DMS53 treated with DMSO at 0.1 percent for 48 hours (cell line): ENCODE measurements at regions not wholly inside any gene's neighbourhood (a gene's known extent, or its start where the extent isn't known, plus 50 kb on each side); places are given as distances from the start of the nearest gene placed in this dataset.
"Not testable (repeated sequence)": the region's sequence is repeated elsewhere in the genome, so short reads cannot be mapped to it uniquely, and the experiment has no call there.

Experiments
- DNase-seq: peaks from one replicate; lab custom pipeline; 2025; ENCODE audit not compliant: unreplicated experiment; lab: John Stamatoyannopoulos, UW

- DNase-seq, result no peak
Measured at GRCh38 chr6:80531681-80532619, 425.5 kb downstream of the BCKDHB start.

GRCh38 chr6:80530103-80530502 lies 423.6 kb downstream of the BCKDHB start:
- no peak for DNase-seq

GRCh38 chr6:80528115-80528514 lies 421.6 kb downstream of the BCKDHB start:
- DNase-seq, result peak; percentile 45

GRCh38 chr6:80527552-80528052 lies 421.1 kb downstream of the BCKDHB start:
- peak; percentile 89 for DNase-seq

GRCh38 chr6:80523531-80523997 lies 417.1 kb downstream of the BCKDHB start:
- peak; percentile 84 for DNase-seq

- DNase-seq, result no peak
Measured at GRCh38 chr6:80523010-80523409, 416.5 kb downstream of the BCKDHB start.

- no peak for DNase-seq
Measured at GRCh38 chr6:80522576-80522975, 416.1 kb downstream of the BCKDHB start.

- DNase-seq, result no peak
Measured at GRCh38 chr6:80519811-80520594, 413.5 kb downstream of the BCKDHB start.

- DNase-seq, result no peak
Measured at GRCh38 chr6:80517525-80517924, 411.1 kb downstream of the BCKDHB start.

GRCh38 chr6:80510521-80510920 lies 404.1 kb downstream of the BCKDHB start:
- not testable (repeated sequence) for DNase-seq

- peak; percentile 31 for DNase-seq
Measured at GRCh38 chr6:80508885-80509630, 402.6 kb downstream of the BCKDHB start.

GRCh38 chr6:80504882-80505281 lies 398.4 kb downstream of the BCKDHB start:
- DNase-seq, result no peak

- no peak for DNase-seq
Measured at GRCh38 chr6:80503660-80504059, 397.2 kb downstream of the BCKDHB start.

GRCh38 chr6:80502871-80503270 lies 396.4 kb downstream of the BCKDHB start:
- no peak for DNase-seq

- DNase-seq, result no peak
Measured at GRCh38 chr6:80501636-80502035, 395.2 kb downstream of the BCKDHB start.

GRCh38 chr6:80497696-80498486 lies 391.4 kb downstream of the BCKDHB start:
- not testable (repeated sequence) for DNase-seq

GRCh38 chr6:80489911-80490635 lies 383.6 kb downstream of the BCKDHB start:
- no peak for DNase-seq

- DNase-seq, result no peak
Measured at GRCh38 chr6:80488190-80488589, 381.7 kb downstream of the BCKDHB start.

GRCh38 chr6:80485494-80485893 lies 379.0 kb downstream of the BCKDHB start:
- not testable (repeated sequence) for DNase-seq
